SK-N-SH (cell line): ENCODE measurements at regions not wholly inside any gene's neighbourhood (a gene's known extent, or its start where the extent isn't known, plus 50 kb on each side); places are given as distances from the start of the nearest gene placed in this dataset.

ENCODE experiments used
- CTCF ChIA-PET: fragments of 300-600, 350-600 bp; formaldehyde crosslinking; extraction: SDS; loops from one replicate; lab custom pipeline; 2021; lab: Yijun Ruan, JAX
- POLR2A ChIA-PET: fragments of 350-600 bp; sonication (Branson Sonifier 250); formaldehyde crosslinking; extraction: SDS; loops from one replicate; lab custom pipeline; 2020; ENCODE audit warnings: antibody characterized with exemption, inconsistent platforms; lab: Yijun Ruan, JAX
- DNase-seq: peaks from one replicate; pipeline ENCODE4 v3.0.0; 2012
- H2AFZ ChIP-seq: fragments of 200-600 bp; sonication (generic); 2 replicates; pipeline ENCODE4 v1.8.1; 2016; ENCODE audit warnings: antibody characterized with exemption, mild to moderate bottlenecking, low read depth
- H3F3A ChIP-seq: fragments of 200-600 bp; sonication (generic); replicated peaks from 2 replicates; pipeline ENCODE3; 2016; ENCODE audit warnings: antibody characterized with exemption, mild to moderate bottlenecking; ENCODE audit not compliant: insufficient read depth
- H3K27ac ChIP-seq, 2 experiments: fragments of 200-500 bp in 1 of 2; fragments of 200-600 bp in 1 of 2; sonication (Bioruptor generic) in 1 of 2; sonication (generic), shearing (Covaris generic) in 1 of 2; 2 replicates each; pipeline versions ENCODE4 v1.5.1 to v1.6.1; 2014 to 2016; ENCODE audit warnings: low read depth in 2 of 2, inconsistent platforms in 1 of 2, low read length in 1 of 2, mild to moderate bottlenecking in 1 of 2, mixed read lengths in 1 of 2
- H3K27me3 ChIP-seq: fragments of 200-600 bp; sonication (generic), shearing (Covaris generic); 2 replicates; pipeline ENCODE4 v1.6.1; 2016; ENCODE audit warnings: mixed run types; ENCODE audit not compliant: insufficient read depth
- H3K36me3 ChIP-seq, 2 experiments: fragments of 200-500 bp in 1 of 2; fragments of 200-600 bp in 1 of 2; sonication (Bioruptor generic) in 1 of 2; sonication (generic) in 1 of 2; replicated peaks in 1 of 2; 2 replicates each; pipeline versions ENCODE3 to v1.5.1; 2014 to 2016; ENCODE audit warnings: low read length in 1 of 2, mild to moderate bottlenecking in 1 of 2; ENCODE audit not compliant: insufficient read depth in 2 of 2, control insufficient read depth in 1 of 2
- H3K4me1 ChIP-seq, 2 experiments: fragments of 200-500 bp in 1 of 2; fragments of 200-600 bp in 1 of 2; sonication (Bioruptor generic) in 1 of 2; sonication (generic), shearing (Covaris generic) in 1 of 2; 2 replicates each; pipeline versions ENCODE4 v1.5.1 to v1.6.1; 2014 to 2016; ENCODE audit warnings: low read depth in 1 of 2, low read length in 1 of 2, mixed run types in 1 of 2; ENCODE audit not compliant: insufficient read depth in 2 of 2, control insufficient read depth in 1 of 2
- H3K4me2 ChIP-seq: fragments of 200-600 bp; sonication (generic), shearing (Covaris generic); 2 replicates; pipeline ENCODE4 v1.6.1; 2017; ENCODE audit warnings: mixed run types
- H3K4me3 ChIP-seq, 2 experiments: fragments of 200-500 bp in 1 of 2; fragments of 200-600 bp in 1 of 2; sonication (Bioruptor generic) in 1 of 2; sonication (generic), shearing (Covaris generic) in 1 of 2; 2 replicates each; pipeline versions ENCODE4 v1.5.1 to v1.8.1; 2014 to 2016; ENCODE audit warnings: low read depth in 2 of 2, inconsistent platforms in 1 of 2, low read length in 1 of 2, mild to moderate bottlenecking in 1 of 2, mixed read lengths in 1 of 2, moderate library complexity in 1 of 2
- H3K79me2 ChIP-seq: fragments of 200-600 bp; sonication (generic); 2 replicates; pipeline ENCODE4 v1.8.1; 2017; ENCODE audit warnings: mild to moderate bottlenecking; ENCODE audit not compliant: insufficient read depth
- H3K9ac ChIP-seq: fragments of 200-600 bp; sonication (generic); 2 replicates; pipeline ENCODE4 v1.6.1; 2017; ENCODE audit warnings: mixed run types
- H3K9me2 ChIP-seq: fragments of 200-600 bp; sonication (generic); 2 replicates; pipeline ENCODE4 v1.6.1; 2017; ENCODE audit warnings: mixed run types
- H3K9me3 ChIP-seq: fragments of 200-600 bp; sonication (generic); 2 replicates; pipeline ENCODE4 v1.6.1; 2017; ENCODE audit warnings: mixed run types, mild to moderate bottlenecking, moderate library complexity
- H4K20me1 ChIP-seq: fragments of 200-600 bp; sonication (generic); 2 replicates; pipeline ENCODE4 v1.6.1; 2017; ENCODE audit warnings: mild to moderate bottlenecking, mixed run types; ENCODE audit not compliant: insufficient read depth
- EP300 ChIP-seq, 2 experiments: IDR thresholded peaks; 2 replicates each; pipeline versions ENCODE4 v1.4.0 to v1.6.1; 2012; ENCODE audit warnings: borderline replicate concordance in 1 of 2, low read depth in 1 of 2, low read length in 1 of 2
- EZH2phosphoT487 ChIP-seq: fragments of 200-600 bp; sonication (generic); IDR thresholded peaks from 2 replicates; pipeline ENCODE4 v1.6.1; 2017; ENCODE audit warnings: low read depth, mixed run types, mild to moderate bottlenecking, antibody characterized with exemption, moderate library complexity, borderline replicate concordance
- FOXJ3 ChIP-seq: sonication (generic); formaldehyde crosslinking; IDR thresholded peaks from 2 replicates; pipeline ENCODE4 v1.5.1; 2020; ENCODE audit warnings: mild to moderate bottlenecking, missing genetic modification reagents
- FOXM1 ChIP-seq: IDR thresholded peaks from 2 replicates; pipeline ENCODE4 v1.4.0; 2012; ENCODE audit warnings: low read depth, mild to moderate bottlenecking
- GABPA ChIP-seq: IDR thresholded peaks from 2 replicates; pipeline ENCODE4 v1.4.0; 2012; ENCODE audit warnings: low read depth, mild to moderate bottlenecking
- JUND ChIP-seq: IDR thresholded peaks from 2 replicates; pipeline ENCODE4 v1.4.0; 2012
- MXI1 ChIP-seq: IDR thresholded peaks from 2 replicates; pipeline ENCODE4 v1.6.1; 2012; ENCODE audit warnings: mild to moderate bottlenecking, low read depth, low read length, improper control_type of control experiment
- PBX3 ChIP-seq: IDR thresholded peaks from 2 replicates; pipeline ENCODE4; 2012
- POLR2AphosphoS5 ChIP-seq: IDR thresholded peaks from 2 replicates; pipeline ENCODE4 v1.6.1; 2012; ENCODE audit warnings: low read depth, low read length
- RAD21 ChIP-seq: IDR thresholded peaks from 2 replicates; pipeline ENCODE4 v1.6.1; 2012; ENCODE audit warnings: mild to moderate bottlenecking, low read length
- RCOR1 ChIP-seq: fragments of 150-350 bp; IDR thresholded peaks from 2 replicates; pipeline ENCODE4 v1.6.1; 2017; ENCODE audit warnings: antibody characterized with exemption, low read length
- REST ChIP-seq: IDR thresholded peaks from 2 replicates; pipeline ENCODE4 v1.6.1; 2012; ENCODE audit warnings: mild to moderate bottlenecking, low read depth, low read length, moderate library complexity
- RFX5 ChIP-seq: IDR thresholded peaks from 2 replicates; pipeline ENCODE4 v1.6.1; 2012; ENCODE audit warnings: mild to moderate bottlenecking, improper control_type of control experiment, low read length
- TAF1 ChIP-seq: IDR thresholded peaks from 2 replicates; pipeline ENCODE4 v1.6.1; 2012; ENCODE audit warnings: low read depth, mild to moderate bottlenecking, low read length, moderate library complexity, borderline replicate concordance
- USF1 ChIP-seq: IDR thresholded peaks from 2 replicates; pipeline ENCODE4 v1.4.0; 2012; ENCODE audit warnings: low read depth, borderline replicate concordance
- ZBTB33 ChIP-seq: IDR thresholded peaks from 2 replicates; pipeline ENCODE4 v1.4.0; 2012; ENCODE audit warnings: low read depth, borderline replicate concordance
- WGBS: methylation state at CpG from one replicate; pipeline ENCODE4 v1.1.6; 2017; ENCODE audit warnings: low lambda C conversion rate; 5-methylcytosine and 5-hydroxymethylcytosine counted together

- Histone ChIP-seq H3K36me3 (no peaks in the 10 kb centered on the region), H3K4me3 (no peak overlapping the region), H3K27ac (peak overlapping the region in 1 of 2 experiments; percentile 86; a peak in 2 of 4 replicates), H4K20me1 (no peaks in the 10 kb centered on the region), H3K4me2 (no peak overlapping the region), H3K79me2 (no peaks in the 10 kb centered on the region), H3K9ac (no peak overlapping the region), H3K27me3 (no peaks in the 10 kb centered on the region), H3K4me1 (peaks cover 0 to 6% of the 10 kb centered on the region in 2 experiments; a peak in 1 of 4 replicates), H3K9me2 (no peaks in the 10 kb centered on the region), H3F3A (peaks cover 15% of the 10 kb centered on the region)
- no peak for DNase-seq
- POLR2A ChIA-PET: no interaction called here
- 63% methylated on average over 1 of the region's 1 CpG for WGBS
- CTCF ChIA-PET: no interaction called here
- no peak for TF ChIP-seq GABPA
- TF ChIP-seq RAD21: no peak
- TF ChIP-seq, all 33 proteins: peak for 0
- no peak overlapping the region for H2AFZ ChIP-seq
- H3K9me3 ChIP-seq: no peaks in the 10 kb centered on the region
Measured at GRCh38 chr20:53845980-53846379, 224.4 kb downstream of the BCAS1 start.

GRCh38 chr20:53844259-53844658, 226.1 kb downstream of the BCAS1 start:
- no peaks in the 10 kb centered on the region for H3K27me3 ChIP-seq
- CTCF ChIA-PET: no interaction called here
- WGBS: 92% methylated on average over 8 of the region's 8 CpGs

More at GRCh38 chr20:53844259-53844658, 226.1 kb downstream of the BCAS1 start:
- no peaks in the 10 kb centered on the region for H3K79me2 ChIP-seq
- no peak overlapping the region for H3K4me3 ChIP-seq
- H3K9me2 ChIP-seq: no peaks in the 10 kb centered on the region
- H3K4me2 ChIP-seq: no peak overlapping the region
- H3K36me3 ChIP-seq: no peaks in the 10 kb centered on the region
- H3K27ac ChIP-seq: peak overlapping the region in 1 of 2 experiments; percentile 86; a peak in 2 of 4 replicates
- no peak overlapping the region; the same call in 1 of the 2 replicates for H3K9ac ChIP-seq
- H4K20me1 ChIP-seq: no peaks in the 10 kb centered on the region
- peaks cover 20% of the 10 kb centered on the region for H3F3A ChIP-seq
- H3K9me3 ChIP-seq: no peaks in the 10 kb centered on the region
- POLR2A ChIA-PET: no interaction called here
- DNase-seq: no peak
- peaks cover 0 to 15% of the 10 kb centered on the region in 2 experiments; a peak in 1 of 4 replicates for H3K4me1 ChIP-seq
- H2AFZ ChIP-seq: no peak overlapping the region
- TF ChIP-seq POLR2AphosphoS5: no peak
- TF ChIP-seq RFX5: no peak
- no peak for TF ChIP-seq GABPA
- TF ChIP-seq EP300 (IDR thresholded peaks at IDR 0.05; ENCODE audit: borderline replicate concordance in 1 of 2, low read depth in 1 of 2, low read length in 1 of 2): no peak
- no peak for TF ChIP-seq RCOR1
- TF ChIP-seq JUND: no peak
- no peak for TF ChIP-seq USF1
- no peak for TF ChIP-seq ZBTB33
- TF ChIP-seq PBX3: no peak
- TF ChIP-seq REST: no peak
- no peak for TF ChIP-seq MXI1
- TF ChIP-seq RAD21: no peak
- TF ChIP-seq FOXJ3: no peak
- TF ChIP-seq EZH2phosphoT487: no peak
- TF ChIP-seq TAF1: no peak
- no peak for TF ChIP-seq FOXM1
